ENCODE measurements at regions not wholly inside any gene's neighbourhood (a gene's known extent, or its start where the extent isn't known, plus 50 kb on each side); places are given as distances from the start of the nearest gene placed in this dataset.
"Not testable (repeated sequence)": the region's sequence is repeated elsewhere in the genome, so short reads cannot be mapped to it uniquely, and the experiment has no call there.

- not testable (repeated sequence) for DNase-seq
These were observed 100.7 kb downstream of the GPX5 start for GRCh38 chr6:28626386-28626785.

GRCh38 chr6:28632326-28632851 is 106.7 kb downstream of the GPX5 start:
- no peak for DNase-seq

- DNase-seq: no peak
These were observed 107.9 kb downstream of the GPX5 start for GRCh38 chr6:28633445-28634215.

DNA sequence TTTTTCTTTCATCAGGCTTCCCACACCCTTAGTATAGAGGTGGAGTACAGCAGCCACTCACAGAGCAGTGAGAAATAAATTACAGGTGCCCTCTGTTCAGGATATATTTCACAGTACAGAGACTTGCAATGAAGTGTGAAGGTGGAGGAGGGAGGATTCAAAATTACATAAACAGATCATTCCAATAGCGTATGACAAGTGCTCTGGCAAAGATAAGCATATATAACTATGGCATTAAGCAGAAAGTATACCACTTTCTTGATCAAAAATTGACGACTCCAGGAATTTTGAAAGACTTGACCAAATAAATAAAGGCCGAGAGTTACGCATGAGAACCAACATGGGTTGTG is 108.7 kb downstream of the GPX5 start:
- DNase-seq: peak; percentile 58

- DNase-seq: peak; percentile 58
These were observed 109.3 kb downstream of the GPX5 start for GRCh38 chr6:28634761-28635546.

GRCh38 chr6:28635547-28636158 is 110.0 kb downstream of the GPX5 start:
- DNase-seq: peak; percentile 29

- no peak for DNase-seq
These were observed 113.2 kb downstream of the GPX5 start for GRCh38 chr6:28638787-28639430.

- not testable (repeated sequence) for DNase-seq
These were observed 114.0 kb downstream of the GPX5 start for GRCh38 chr6:28639445-28640290.

- DNase-seq: no peak
These were observed 117.5 kb downstream of the GPX5 start for GRCh38 chr6:28643017-28643740.

DNA sequence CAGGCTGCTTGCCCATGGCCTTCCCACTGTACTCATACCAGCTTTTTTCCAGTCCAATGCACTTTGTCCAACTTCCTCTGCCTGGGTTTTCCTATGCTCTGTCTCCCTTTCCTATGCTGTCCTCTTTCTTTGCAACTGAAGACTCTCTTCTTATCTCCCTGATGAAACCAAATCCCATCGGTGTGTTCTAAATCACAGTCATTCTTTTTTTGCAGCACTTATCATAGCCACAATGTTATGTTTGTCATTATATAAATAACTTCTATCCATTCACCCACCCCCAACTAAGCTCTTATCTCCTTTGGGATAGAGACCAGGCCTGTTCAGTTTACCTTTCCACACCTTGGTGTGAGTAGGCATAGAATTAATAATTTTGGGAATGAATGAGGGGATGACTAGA is 121.0 kb downstream of the GPX5 start:
- no peak for DNase-seq

DNA sequence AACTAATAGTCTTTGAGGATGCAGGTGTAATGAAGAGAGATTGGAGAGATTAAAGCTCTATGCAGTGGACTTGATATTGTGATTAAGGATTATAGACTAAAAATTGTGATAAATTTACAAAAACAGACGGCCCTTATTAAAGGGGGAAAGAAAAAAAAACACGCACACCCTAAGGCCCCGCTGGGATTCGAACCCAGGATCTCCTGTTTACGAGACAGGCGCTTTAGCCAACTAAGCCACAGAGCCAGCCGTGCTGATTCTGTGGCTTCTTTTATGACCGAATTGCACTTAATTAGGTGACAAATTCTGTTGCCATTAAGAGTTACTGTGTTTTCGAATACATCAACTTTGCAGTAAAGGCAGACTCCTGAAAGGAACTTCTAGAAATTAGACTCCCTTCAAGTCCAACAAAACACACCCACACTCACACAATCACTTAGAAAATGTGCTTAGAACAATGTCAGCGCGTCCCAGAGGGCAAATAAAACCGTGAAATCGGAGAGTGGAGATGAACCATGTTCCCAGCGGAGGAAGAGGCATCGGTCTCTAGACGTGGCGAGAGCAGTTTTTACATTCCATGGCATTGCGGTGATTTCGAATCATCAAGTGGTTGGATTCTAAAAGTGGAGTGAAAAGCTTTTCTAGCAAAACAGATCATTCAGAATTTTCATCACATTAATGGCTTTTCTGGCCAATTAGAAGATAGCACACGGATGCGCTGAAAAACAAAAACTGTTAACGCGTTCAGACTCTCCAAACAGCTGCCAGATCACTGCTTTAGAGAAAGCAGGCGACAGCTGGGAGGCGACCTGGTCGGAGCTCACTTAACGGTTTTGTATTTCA is 122.6 kb downstream of the GPX5 start:
- DNase-seq: peak; percentile 70

- DNase-seq: no peak
These were observed 123.2 kb downstream of the GPX5 start for GRCh38 chr6:28648878-28649375.

DNA sequence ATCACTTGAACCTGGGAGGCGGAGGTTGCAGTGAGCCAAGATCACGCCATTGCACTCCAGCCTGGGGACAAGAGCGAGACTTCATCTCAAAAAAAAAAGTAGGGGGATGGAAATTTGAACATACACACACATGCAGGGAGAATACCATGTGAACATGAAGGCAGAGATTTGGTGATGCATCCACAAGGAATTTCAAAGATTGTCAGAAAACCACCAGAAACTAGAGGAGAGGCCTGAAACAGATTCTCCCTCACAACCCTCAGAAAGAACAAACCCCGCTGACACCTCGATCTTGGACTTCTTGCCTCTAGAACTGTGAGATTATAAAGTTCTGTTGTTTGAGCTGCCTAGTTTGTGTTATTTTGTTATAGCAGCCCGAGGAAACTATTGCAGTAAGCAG is 125.5 kb downstream of the GPX5 start:
- DNase-seq: no peak

GRCh38 chr6:28653876-28654275 is 128.2 kb downstream of the GPX5 start:
- DNase-seq: no peak

DNA sequence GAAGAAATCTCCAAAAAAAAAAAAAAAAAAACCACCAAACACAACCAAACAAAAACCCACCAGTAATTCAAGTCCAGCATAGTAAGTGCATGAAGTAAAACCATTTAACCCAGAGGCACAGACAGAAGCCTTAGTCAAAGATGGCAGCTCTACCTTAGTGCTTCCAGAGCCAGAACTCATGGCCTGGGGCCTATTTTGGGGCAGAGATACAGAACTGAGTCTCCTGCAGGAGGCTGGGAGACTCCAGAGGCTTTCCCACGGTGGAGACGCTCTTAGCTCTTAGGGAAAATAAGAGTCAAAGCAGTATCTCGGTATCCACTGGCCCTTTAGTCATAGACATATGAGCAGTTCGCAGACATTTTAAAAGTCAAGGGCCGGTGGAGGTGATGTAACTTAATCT is 129.5 kb downstream of the GPX5 start:
- DNase-seq: no peak

GRCh38 chr6:28656715-28657114 is 131.0 kb downstream of the GPX5 start:
- no peak for DNase-seq

DNA sequence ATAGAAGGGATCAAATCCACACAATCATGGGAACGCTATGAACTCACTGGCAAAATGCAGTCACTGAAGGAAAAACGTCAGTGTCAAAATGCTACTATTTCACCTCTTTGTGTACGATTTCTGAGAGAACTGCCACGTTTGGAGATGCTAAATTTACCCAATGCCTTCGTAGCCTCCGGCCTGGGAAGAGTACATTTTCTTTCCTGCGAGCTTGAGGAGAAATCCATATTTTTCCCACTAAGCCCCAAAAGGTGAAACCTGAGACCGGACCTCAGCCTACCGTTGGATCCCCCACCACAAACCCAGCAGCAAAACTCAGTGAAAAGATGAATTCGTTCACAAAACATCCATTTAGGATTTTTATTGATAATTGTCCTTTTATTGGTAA is 131.7 kb downstream of the GPX5 start:
- no peak for DNase-seq

DNA sequence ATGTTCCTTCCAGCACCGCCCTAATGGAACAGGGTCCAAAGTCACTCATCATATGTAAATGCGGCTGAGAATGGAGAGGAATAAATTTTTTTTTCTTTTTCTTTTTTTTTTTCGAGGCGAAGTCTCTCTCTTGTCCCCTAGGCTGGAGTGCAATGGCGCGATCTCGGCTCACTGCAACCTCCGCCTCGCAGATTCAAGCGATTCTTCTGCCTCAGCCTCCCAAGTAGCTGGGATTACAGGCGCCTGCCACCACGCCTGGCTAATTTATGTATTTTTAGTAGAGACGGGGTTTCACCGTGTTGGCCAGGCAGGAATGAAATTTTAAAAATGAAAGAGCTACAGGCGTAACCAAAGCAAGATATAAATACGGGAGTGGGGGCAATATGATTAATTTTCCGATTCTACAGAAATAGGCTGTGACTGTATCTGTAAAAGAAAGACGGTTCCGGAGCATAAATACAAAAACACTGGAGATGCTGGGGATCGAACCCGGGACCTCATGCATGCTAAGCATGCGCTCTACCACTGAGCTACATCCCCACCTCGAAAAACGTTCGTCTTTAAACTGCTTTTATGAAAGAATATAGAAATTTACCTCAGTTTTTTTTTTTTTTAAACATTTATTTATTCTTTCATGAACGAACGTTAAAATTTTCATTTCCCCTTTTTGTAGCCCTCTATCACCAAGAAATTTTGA is 132.2 kb downstream of the GPX5 start:
- peak; percentile 65 for DNase-seq

- DNase-seq: peak; percentile 45
These were observed 133.0 kb downstream of the GPX5 start for GRCh38 chr6:28658475-28659249.

Measured in NCI-H748 treated with DMSO at 0.1 percent for 48 hours (cell line).